Fibroblast of mammary gland (primary cell): ENCODE measurements at regions not wholly inside any gene's neighbourhood (a gene's known extent, or its start where the extent isn't known, plus 50 kb on each side); places are given as distances from the start of the nearest gene placed in this dataset.

Experiments used
- DNase-seq: peaks from one replicate; pipeline ENCODE4 v3.0.0-alpha.2; 2010; ENCODE audit warnings: low read depth
- H3K4me3 ChIP-seq: 2 replicates; pipeline ENCODE4 v1.5.1; 2011; ENCODE audit warnings: low read depth, mild to moderate bottlenecking, low read length, moderate library complexity; ENCODE audit not compliant: control insufficient read depth
- TF ChIP-seq, protein P1 (sequence below): conservative IDR thresholded peaks from 2 replicates; pipeline ENCODE4 v1.5.1; 2011; ENCODE audit warnings: low read depth, low read length, inconsistent platforms; ENCODE audit not compliant: control insufficient read depth, insufficient read depth

DNA sequence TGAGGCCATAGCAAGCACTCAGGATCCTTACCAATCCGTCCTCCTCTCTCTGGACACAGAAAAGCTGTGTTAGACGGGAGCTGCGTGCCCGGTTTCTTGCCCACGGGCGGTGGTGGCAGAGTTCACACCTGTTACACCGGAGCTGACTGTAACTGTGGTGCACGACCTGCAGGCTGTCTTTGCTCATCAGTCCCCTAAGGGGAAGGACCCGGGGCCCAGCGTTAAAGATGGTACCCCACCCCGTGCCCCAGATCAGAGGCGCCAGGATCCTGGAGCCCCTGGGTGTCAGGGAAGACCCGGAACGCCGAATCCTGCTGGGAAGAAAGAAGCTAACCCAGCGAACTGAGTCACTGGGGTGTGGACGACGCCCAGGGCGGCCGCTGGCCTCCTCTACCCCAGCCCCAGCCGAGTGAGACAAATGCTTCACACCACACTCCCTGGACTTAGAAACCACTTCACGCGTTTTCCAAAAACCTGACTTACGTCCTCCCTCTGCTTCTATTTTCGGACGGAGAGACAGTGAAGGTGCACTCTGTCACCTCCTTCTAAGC is 293.6 kb upstream of the SALL3 start:
- DNase-seq, result no peak
- TF ChIP-seq, protein P1, sequence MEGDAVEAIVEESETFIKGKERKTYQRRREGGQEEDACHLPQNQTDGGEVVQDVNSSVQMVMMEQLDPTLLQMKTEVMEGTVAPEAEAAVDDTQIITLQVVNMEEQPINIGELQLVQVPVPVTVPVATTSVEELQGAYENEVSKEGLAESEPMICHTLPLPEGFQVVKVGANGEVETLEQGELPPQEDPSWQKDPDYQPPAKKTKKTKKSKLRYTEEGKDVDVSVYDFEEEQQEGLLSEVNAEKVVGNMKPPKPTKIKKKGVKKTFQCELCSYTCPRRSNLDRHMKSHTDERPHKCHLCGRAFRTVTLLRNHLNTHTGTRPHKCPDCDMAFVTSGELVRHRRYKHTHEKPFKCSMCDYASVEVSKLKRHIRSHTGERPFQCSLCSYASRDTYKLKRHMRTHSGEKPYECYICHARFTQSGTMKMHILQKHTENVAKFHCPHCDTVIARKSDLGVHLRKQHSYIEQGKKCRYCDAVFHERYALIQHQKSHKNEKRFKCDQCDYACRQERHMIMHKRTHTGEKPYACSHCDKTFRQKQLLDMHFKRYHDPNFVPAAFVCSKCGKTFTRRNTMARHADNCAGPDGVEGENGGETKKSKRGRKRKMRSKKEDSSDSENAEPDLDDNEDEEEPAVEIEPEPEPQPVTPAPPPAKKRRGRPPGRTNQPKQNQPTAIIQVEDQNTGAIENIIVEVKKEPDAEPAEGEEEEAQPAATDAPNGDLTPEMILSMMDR, result no peak
- H3K4me3 ChIP-seq, result no peak overlapping the region

DNA sequence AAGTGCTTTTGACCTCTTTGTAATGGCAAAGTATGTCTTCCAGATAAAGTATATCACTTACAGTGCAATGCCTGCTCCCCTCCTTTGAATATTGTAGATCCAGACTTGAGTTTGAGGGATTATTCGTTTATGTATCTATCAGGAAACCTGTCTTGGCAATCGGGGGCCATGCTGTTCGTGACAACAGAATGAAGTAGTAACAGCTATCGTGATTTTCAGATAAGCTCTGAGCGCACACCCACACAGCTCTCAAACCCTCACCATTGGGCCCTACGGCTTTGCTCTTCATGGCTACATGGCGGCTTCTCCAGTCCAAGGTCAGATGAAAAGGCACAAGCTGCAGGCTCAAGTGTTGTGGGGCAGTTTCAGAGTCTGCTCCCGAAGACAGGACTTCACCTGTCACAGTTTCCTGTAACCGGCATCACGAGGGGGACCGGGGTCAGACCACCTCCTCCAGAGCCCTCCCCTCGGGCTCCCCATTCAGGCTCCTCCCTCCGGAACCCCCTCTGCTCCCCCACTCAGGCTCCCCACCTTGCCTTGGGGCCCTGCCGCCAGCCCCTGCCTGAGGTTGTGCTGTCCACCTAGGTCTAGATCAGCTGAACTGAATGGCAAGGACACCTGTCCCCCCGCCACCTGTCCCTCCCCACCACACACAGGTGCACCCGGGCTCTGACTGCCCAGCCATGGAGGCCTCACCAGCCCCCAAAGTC is 292.5 kb upstream of the SALL3 start:
- TF ChIP-seq, protein P1, result no peak
- no peak for DNase-seq
- H3K4me3 ChIP-seq, result no peak overlapping the region

DNA sequence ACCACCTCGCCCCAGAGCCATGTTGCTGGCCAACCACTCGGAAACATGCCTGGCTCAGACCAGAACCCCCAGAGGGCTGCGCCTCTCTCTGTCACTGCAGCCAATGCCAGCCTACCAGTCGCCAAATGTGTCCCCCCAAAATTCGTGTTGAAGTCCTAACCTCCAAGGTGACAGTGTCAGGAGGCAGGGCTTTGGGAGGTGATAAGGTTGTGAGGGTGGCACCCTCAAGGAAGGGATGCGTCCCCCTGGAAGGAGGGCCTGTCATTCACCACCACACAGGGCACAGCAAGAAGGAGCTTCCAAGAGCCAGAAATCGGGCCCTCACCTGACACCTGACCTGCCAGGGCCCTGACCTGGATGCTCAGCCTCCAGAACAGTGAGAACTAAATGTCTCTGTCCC is 291.9 kb upstream of the SALL3 start:
- TF ChIP-seq, protein P1, result no peak
- H3K4me3 ChIP-seq, result no peak overlapping the region
- no peak for DNase-seq

DNA sequence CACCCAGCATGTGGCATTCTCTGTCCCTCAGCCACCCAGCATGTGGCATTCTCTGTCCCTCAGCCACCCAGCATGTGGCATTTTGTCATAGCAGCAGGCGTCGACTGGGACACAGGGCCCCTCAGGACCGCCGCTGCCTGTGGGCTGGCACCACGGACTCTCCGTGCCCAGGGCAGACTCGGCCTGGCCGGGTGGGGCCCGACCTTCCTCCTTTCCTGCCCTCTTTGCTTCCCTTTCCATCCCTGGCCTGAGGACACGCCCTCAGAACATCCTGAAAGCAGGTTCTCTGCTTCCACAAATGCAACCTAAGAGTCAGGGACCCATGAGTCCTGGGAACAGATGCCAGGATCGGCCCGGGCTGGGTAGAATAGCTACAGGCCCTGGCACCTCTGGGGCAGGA is 291.4 kb upstream of the SALL3 start:
- H3K4me3 ChIP-seq, result no peak overlapping the region
- TF ChIP-seq, protein P1, result no peak
- no peak for DNase-seq

DNA sequence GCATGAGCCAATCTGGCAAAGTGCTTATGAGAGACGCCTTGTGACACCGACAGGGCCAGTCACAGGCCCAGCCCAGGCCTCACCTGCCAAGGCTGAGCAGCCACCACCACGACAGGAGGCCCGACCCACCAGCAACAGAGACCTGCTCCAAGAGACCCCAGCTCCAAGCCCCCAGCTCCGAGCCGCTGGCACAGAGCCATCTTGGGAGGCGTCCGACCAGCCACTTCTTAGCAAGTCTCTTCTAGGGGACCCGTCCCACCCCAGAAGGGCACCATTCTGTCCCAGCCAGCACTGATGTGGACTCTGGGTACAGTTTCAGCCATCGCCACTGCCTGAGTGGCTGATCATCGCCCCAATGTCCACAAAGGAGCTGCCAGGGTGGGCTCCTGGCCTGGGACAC is 290.7 kb upstream of the SALL3 start:
- no peak overlapping the region for H3K4me3 ChIP-seq
- TF ChIP-seq, protein P1, result no peak
- no peak for DNase-seq

DNA sequence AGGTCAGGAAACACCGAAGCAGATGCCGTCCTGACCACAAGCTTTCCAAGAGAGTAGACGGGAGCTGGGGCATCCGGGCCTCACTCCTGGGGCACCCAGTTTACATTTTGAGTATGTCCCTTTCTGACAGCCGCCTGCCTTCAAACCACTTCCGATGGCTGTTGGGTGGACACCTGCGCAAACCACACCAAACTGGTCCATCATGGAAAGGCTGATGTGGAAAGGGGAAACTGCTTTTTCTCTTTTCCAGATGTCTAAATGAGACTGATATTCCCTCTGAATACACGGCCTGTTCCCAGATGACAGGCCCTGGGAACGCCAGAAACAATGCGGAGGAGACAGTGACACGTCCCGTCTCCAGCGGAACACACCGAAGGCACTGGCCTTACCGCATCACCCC is 290.0 kb upstream of the SALL3 start:
- TF ChIP-seq, protein P1, result no peak
- no peak for DNase-seq
- H3K4me3 ChIP-seq, result no peak overlapping the region
